ENCODE measurements at regions not wholly inside any gene's neighbourhood (a gene's known extent, or its start where the extent isn't known, plus 50 kb on each side); places are given as distances from the start of the nearest gene placed in this dataset.
A peak's percentile ranks its signal among the peaks of the same experiment; 100 is the strongest.

GRCh38 chr12:66043035-66043434, 87.5 kb downstream of the LLPH start:
- Histone ChIP-seq H3K27me3 (ENCODE audit: insufficient read depth, low read length, poor library complexity) (no peaks in the 10 kb centered on the region), H3K36me3 (ENCODE audit: control insufficient read depth, insufficient read depth, low read length) (no peaks in the 10 kb centered on the region), H3K18ac (ENCODE audit: low read length) (no peak overlapping the region), H3K23ac (ENCODE audit: low read length) (no peak overlapping the region), H2BK120ac (ENCODE audit: low read depth, low read length) (no peak overlapping the region), H3K4me3 (ENCODE audit: low read length) (no peak overlapping the region), H3K4me2 (ENCODE audit: low read length) (no peak overlapping the region), H2BK15ac (replicated peaks; ENCODE audit: low read depth) (no peak overlapping the region), H3K4ac (ENCODE audit: low read depth, low read length) (no peak overlapping the region), H3K27ac (ENCODE audit: low read depth, low read length) (no peak overlapping the region), H2BK5ac (ENCODE audit: low read length) (no peak overlapping the region), H3K9ac (ENCODE audit: low read length) (no peak overlapping the region), H2AK5ac (ENCODE audit: low read length) (no peak overlapping the region), H3K4me1 (ENCODE audit: control insufficient read depth, low read depth, low read length) (no peaks in the 10 kb centered on the region), H4K5ac (ENCODE audit: low read length) (no peak overlapping the region), H4K8ac (ENCODE audit: low read depth, low read length) (no peak overlapping the region), H3K79me1 (ENCODE audit: low read length) (no peaks in the 10 kb centered on the region), H3K56ac (ENCODE audit: low read length) (no peak overlapping the region), H3K79me2 (ENCODE audit: control insufficient read depth, insufficient read depth, low read length) (no peaks in the 10 kb centered on the region)
- no CpG with 5 or more reads among the region's 3 CpGs for WGBS (ENCODE audit: extremely low coverage, insufficient coverage, low lambda C conversion rate)
- no peak for DNase-seq

GRCh38 chr12:66041651-66042363, 88.7 kb downstream of the LLPH start:
- no peak overlapping the region for H2BK15ac ChIP-seq (replicated peaks; ENCODE audit: low read depth)
- H3K27ac ChIP-seq (ENCODE audit: low read depth, low read length), result no peak overlapping the region
- no peak overlapping the region for H3K4me3 ChIP-seq (ENCODE audit: low read length)
- H3K56ac ChIP-seq (ENCODE audit: low read length), result no peak overlapping the region
- H3K4me1 ChIP-seq (ENCODE audit: control insufficient read depth, low read depth, low read length), result no peaks in the 10 kb centered on the region
- no peak overlapping the region for H3K4me2 ChIP-seq (ENCODE audit: low read length)
- no peak overlapping the region for H2BK5ac ChIP-seq (ENCODE audit: low read length)
- H3K4ac ChIP-seq (ENCODE audit: low read depth, low read length), result no peak overlapping the region
- H3K23ac ChIP-seq (ENCODE audit: low read length), result no peak overlapping the region
- no peaks in the 10 kb centered on the region for H3K27me3 ChIP-seq (ENCODE audit: insufficient read depth, low read length, poor library complexity)
- no peak overlapping the region for H4K5ac ChIP-seq (ENCODE audit: low read length)
- no peaks in the 10 kb centered on the region for H3K36me3 ChIP-seq (ENCODE audit: control insufficient read depth, insufficient read depth, low read length)
- no peaks in the 10 kb centered on the region for H3K79me1 ChIP-seq (ENCODE audit: low read length)
- no peak for DNase-seq
- no peaks in the 10 kb centered on the region for H3K79me2 ChIP-seq (ENCODE audit: control insufficient read depth, insufficient read depth, low read length)
- no peak overlapping the region for H3K18ac ChIP-seq (ENCODE audit: low read length)
- no peak overlapping the region for H3K9ac ChIP-seq (ENCODE audit: low read length)
- no CpG with 5 or more reads among the region's 10 CpGs for WGBS (ENCODE audit: extremely low coverage, insufficient coverage, low lambda C conversion rate)
- no peak overlapping the region for H2BK120ac ChIP-seq (ENCODE audit: low read depth, low read length)
- no peak overlapping the region for H2AK5ac ChIP-seq (ENCODE audit: low read length)
- H4K8ac ChIP-seq (ENCODE audit: low read depth, low read length), result no peak overlapping the region

GRCh38 chr12:66036317-66036716, 94.2 kb downstream of the LLPH start:
- Histone ChIP-seq H4K8ac (ENCODE audit: low read depth, low read length) (no peak overlapping the region), H2BK15ac (replicated peaks; ENCODE audit: low read depth) (no peak overlapping the region), H3K18ac (ENCODE audit: low read length) (no peak overlapping the region), H3K4me2 (ENCODE audit: low read length) (no peak overlapping the region), H2BK120ac (ENCODE audit: low read depth, low read length) (no peak overlapping the region), H3K4me1 (ENCODE audit: control insufficient read depth, low read depth, low read length) (no peaks in the 10 kb centered on the region), H3K9ac (ENCODE audit: low read length) (no peak overlapping the region), H2BK5ac (ENCODE audit: low read length) (no peak overlapping the region), H3K79me2 (ENCODE audit: control insufficient read depth, insufficient read depth, low read length) (no peaks in the 10 kb centered on the region), H3K36me3 (ENCODE audit: control insufficient read depth, insufficient read depth, low read length) (no peaks in the 10 kb centered on the region), H3K27me3 (ENCODE audit: insufficient read depth, low read length, poor library complexity) (no peaks in the 10 kb centered on the region), H3K23ac (ENCODE audit: low read length) (no peak overlapping the region), H3K4me3 (ENCODE audit: low read length) (no peak overlapping the region), H3K27ac (ENCODE audit: low read depth, low read length) (no peak overlapping the region), H4K5ac (ENCODE audit: low read length) (no peak overlapping the region), H2AK5ac (ENCODE audit: low read length) (no peak overlapping the region), H3K56ac (ENCODE audit: low read length) (no peak overlapping the region), H3K4ac (ENCODE audit: low read depth, low read length) (no peak overlapping the region), H3K79me1 (ENCODE audit: low read length) (no peaks in the 10 kb centered on the region)
- DNase-seq, result peak; percentile 22
- WGBS (ENCODE audit: extremely low coverage, insufficient coverage, low lambda C conversion rate), result no CpG with 5 or more reads among the region's 4 CpGs

- Histone ChIP-seq H3K56ac (ENCODE audit: low read length) (no peak overlapping the region), H2BK120ac (ENCODE audit: low read depth, low read length) (no peak overlapping the region), H3K4me3 (ENCODE audit: low read length) (no peak overlapping the region), H2BK5ac (ENCODE audit: low read length) (no peak overlapping the region), H2AK5ac (ENCODE audit: low read length) (no peak overlapping the region), H3K79me1 (ENCODE audit: low read length) (no peaks in the 10 kb centered on the region), H3K4me2 (ENCODE audit: low read length) (no peak overlapping the region), H3K27ac (ENCODE audit: low read depth, low read length) (no peak overlapping the region), H3K36me3 (ENCODE audit: control insufficient read depth, insufficient read depth, low read length) (no peaks in the 10 kb centered on the region), H3K18ac (ENCODE audit: low read length) (no peak overlapping the region), H4K5ac (ENCODE audit: low read length) (no peak overlapping the region), H3K9ac (ENCODE audit: low read length) (no peak overlapping the region), H3K23ac (ENCODE audit: low read length) (no peak overlapping the region), H4K8ac (ENCODE audit: low read depth, low read length) (no peak overlapping the region), H3K4ac (ENCODE audit: low read depth, low read length) (no peak overlapping the region), H2BK15ac (replicated peaks; ENCODE audit: low read depth) (no peak overlapping the region), H3K27me3 (ENCODE audit: insufficient read depth, low read length, poor library complexity) (no peaks in the 10 kb centered on the region), H3K79me2 (ENCODE audit: control insufficient read depth, insufficient read depth, low read length) (no peaks in the 10 kb centered on the region), H3K4me1 (ENCODE audit: control insufficient read depth, low read depth, low read length) (no peaks in the 10 kb centered on the region)
- peak; percentile 28 for DNase-seq
- WGBS (ENCODE audit: extremely low coverage, insufficient coverage, low lambda C conversion rate), result no CpG with 5 or more reads among the region's 4 CpGs
Measured at GRCh38 chr12:66035288-66035966, 95.1 kb downstream of the LLPH start.

GRCh38 chr12:66033151-66033550, 97.4 kb downstream of the LLPH start:
- no CpG with 5 or more reads among the region's 3 CpGs for WGBS (ENCODE audit: extremely low coverage, insufficient coverage, low lambda C conversion rate)
- Histone ChIP-seq H3K4me3 (ENCODE audit: low read length) (no peak overlapping the region), H3K4me1 (ENCODE audit: control insufficient read depth, low read depth, low read length) (no peaks in the 10 kb centered on the region), H3K18ac (ENCODE audit: low read length) (no peak overlapping the region), H2BK120ac (ENCODE audit: low read depth, low read length) (no peak overlapping the region), H2BK5ac (ENCODE audit: low read length) (no peak overlapping the region), H3K36me3 (ENCODE audit: control insufficient read depth, insufficient read depth, low read length) (no peaks in the 10 kb centered on the region), H4K8ac (ENCODE audit: low read depth, low read length) (no peak overlapping the region), H2BK15ac (replicated peaks; ENCODE audit: low read depth) (no peak overlapping the region), H3K56ac (ENCODE audit: low read length) (no peak overlapping the region), H3K27ac (ENCODE audit: low read depth, low read length) (no peak overlapping the region), H3K4ac (ENCODE audit: low read depth, low read length) (no peak overlapping the region), H3K4me2 (ENCODE audit: low read length) (no peak overlapping the region), H4K5ac (ENCODE audit: low read length) (no peak overlapping the region), H3K23ac (ENCODE audit: low read length) (no peak overlapping the region), H3K79me2 (ENCODE audit: control insufficient read depth, insufficient read depth, low read length) (no peaks in the 10 kb centered on the region), H3K9ac (ENCODE audit: low read length) (no peak overlapping the region), H2AK5ac (ENCODE audit: low read length) (no peak overlapping the region), H3K27me3 (ENCODE audit: insufficient read depth, low read length, poor library complexity) (no peaks in the 10 kb centered on the region), H3K79me1 (ENCODE audit: low read length) (no peaks in the 10 kb centered on the region)
- no peak for DNase-seq

Measured in mesendoderm (in vitro differentiated cells).